MM.1S (cell line): ENCODE measurements at regions not wholly inside any gene's neighbourhood (a gene's known extent, or its start where the extent isn't known, plus 50 kb on each side); places are given as distances from the start of the nearest gene placed in this dataset.

Experiments used
- EZH2 ChIP-seq: fragments of 300-600 bp; sonication (generic); optimal IDR thresholded peaks from 2 replicates; pipeline ENCODE3; 2017; ENCODE audit warnings: low read depth, mild to moderate bottlenecking, antibody characterized with exemption, low read length, mixed read lengths
- EZH2phosphoT487 ChIP-seq: fragments of 300-600 bp; sonication (generic); IDR thresholded peaks from 2 replicates; pipeline ENCODE4 v1.6.1; 2018; ENCODE audit warnings: antibody characterized with exemption, low read length
- TF ChIP-seq, protein P1 (sequence below): fragments of 300-600 bp; sonication (generic); IDR thresholded peaks from 2 replicates; pipeline ENCODE4 v1.5.1; 2016; ENCODE audit warnings: antibody characterized with exemption, low read length, mixed read lengths

DNA sequence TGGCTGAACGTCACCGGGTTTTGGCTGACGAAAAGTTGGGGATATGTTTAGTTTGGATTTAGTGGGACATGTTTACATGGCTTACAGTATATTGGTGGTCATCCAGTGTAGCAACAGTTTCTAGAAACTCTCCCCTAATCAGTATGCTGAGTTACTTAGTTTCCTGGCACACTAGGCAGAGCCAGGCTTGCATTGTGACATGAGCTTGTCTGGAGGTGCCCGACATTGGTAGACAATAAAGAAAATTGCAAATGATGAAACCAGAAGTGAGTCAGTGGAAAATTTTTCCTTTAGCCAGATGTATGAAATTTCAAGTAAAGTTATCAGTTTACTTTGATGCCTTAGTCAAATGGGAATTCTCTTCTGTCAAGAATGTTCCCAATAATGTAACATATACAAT is 276.1 kb downstream of the RDH14 start:
- TF ChIP-seq, protein P1, sequence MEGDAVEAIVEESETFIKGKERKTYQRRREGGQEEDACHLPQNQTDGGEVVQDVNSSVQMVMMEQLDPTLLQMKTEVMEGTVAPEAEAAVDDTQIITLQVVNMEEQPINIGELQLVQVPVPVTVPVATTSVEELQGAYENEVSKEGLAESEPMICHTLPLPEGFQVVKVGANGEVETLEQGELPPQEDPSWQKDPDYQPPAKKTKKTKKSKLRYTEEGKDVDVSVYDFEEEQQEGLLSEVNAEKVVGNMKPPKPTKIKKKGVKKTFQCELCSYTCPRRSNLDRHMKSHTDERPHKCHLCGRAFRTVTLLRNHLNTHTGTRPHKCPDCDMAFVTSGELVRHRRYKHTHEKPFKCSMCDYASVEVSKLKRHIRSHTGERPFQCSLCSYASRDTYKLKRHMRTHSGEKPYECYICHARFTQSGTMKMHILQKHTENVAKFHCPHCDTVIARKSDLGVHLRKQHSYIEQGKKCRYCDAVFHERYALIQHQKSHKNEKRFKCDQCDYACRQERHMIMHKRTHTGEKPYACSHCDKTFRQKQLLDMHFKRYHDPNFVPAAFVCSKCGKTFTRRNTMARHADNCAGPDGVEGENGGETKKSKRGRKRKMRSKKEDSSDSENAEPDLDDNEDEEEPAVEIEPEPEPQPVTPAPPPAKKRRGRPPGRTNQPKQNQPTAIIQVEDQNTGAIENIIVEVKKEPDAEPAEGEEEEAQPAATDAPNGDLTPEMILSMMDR, result no peak
- no peak for TF ChIP-seq EZH2
- no peak for TF ChIP-seq EZH2phosphoT487
